Endothelial cell of umbilical vein (primary cell): ENCODE measurements at regions not wholly inside any gene's neighbourhood (a gene's known extent, or its start where the extent isn't known, plus 50 kb on each side); places are given as distances from the start of the nearest gene placed in this dataset.
"Not testable (repeated sequence)": the region's sequence is repeated elsewhere in the genome, so short reads cannot be mapped to it uniquely, and the experiment has no call there.

ENCODE experiments used
- EZH2 ChIP-seq: IDR thresholded peaks from 2 replicates; pipeline ENCODE4 v1.6.1; 2012; ENCODE audit warnings: borderline replicate concordance, low read depth, mild to moderate bottlenecking, moderate library complexity, low read length, inconsistent platforms; ENCODE audit not compliant: severe bottlenecking
- FOS ChIP-seq: IDR thresholded peaks from 2 replicates; pipeline ENCODE4 v1.6.1; 2011; ENCODE audit warnings: mild to moderate bottlenecking, low read length, moderate library complexity, borderline replicate concordance; ENCODE audit not compliant: insufficient read depth
- GATA2 ChIP-seq: IDR thresholded peaks from 2 replicates; pipeline ENCODE4 v1.7.0; 2011; ENCODE audit warnings: low read depth, mild to moderate bottlenecking, moderate library complexity, mixed read lengths, low read length; ENCODE audit not compliant: insufficient read length, insufficient read depth
- JUN ChIP-seq: IDR thresholded peaks from 2 replicates; pipeline ENCODE4 v1.6.1; 2011; ENCODE audit warnings: borderline replicate concordance, low read depth; ENCODE audit not compliant: insufficient read length, insufficient read depth
- MYC ChIP-seq: IDR thresholded peaks from one replicate; pipeline ENCODE4 v1.6.1; 2011; ENCODE audit warnings: mild to moderate bottlenecking, low read depth, low read length
- POLR2A ChIP-seq: IDR thresholded peaks from 2 replicates; pipeline ENCODE4 v1.6.1; 2012; ENCODE audit warnings: low read depth, mild to moderate bottlenecking, control low read depth, low read length
- POLR2AphosphoS5 ChIP-seq: IDR thresholded peaks from 2 replicates; pipeline ENCODE4 v1.6.1; 2012; ENCODE audit warnings: low read depth, mild to moderate bottlenecking, control low read depth, low read length, moderate library complexity; ENCODE audit not compliant: insufficient read depth
- TF ChIP-seq, protein P1 (sequence below), 2 donors: IDR thresholded peaks; 1 replicate in 1 of 2; 2 replicates in 1 of 2; pipeline ENCODE4 v1.5.1; 2011; ENCODE audit warnings: low read length in 2 of 2, mild to moderate bottlenecking in 2 of 2, moderate library complexity in 2 of 2, control low read depth in 1 of 2, inconsistent platforms in 1 of 2, low read depth in 1 of 2; ENCODE audit not compliant: insufficient read depth in 1 of 2; ENCODE audit errors: extremely low read depth in 1 of 2
- TF ChIP-seq, protein P2 (sequence below): IDR thresholded peaks from 2 replicates; pipeline ENCODE4 v1.6.1; 2011; ENCODE audit not compliant: insufficient read depth, insufficient read length

DNA sequence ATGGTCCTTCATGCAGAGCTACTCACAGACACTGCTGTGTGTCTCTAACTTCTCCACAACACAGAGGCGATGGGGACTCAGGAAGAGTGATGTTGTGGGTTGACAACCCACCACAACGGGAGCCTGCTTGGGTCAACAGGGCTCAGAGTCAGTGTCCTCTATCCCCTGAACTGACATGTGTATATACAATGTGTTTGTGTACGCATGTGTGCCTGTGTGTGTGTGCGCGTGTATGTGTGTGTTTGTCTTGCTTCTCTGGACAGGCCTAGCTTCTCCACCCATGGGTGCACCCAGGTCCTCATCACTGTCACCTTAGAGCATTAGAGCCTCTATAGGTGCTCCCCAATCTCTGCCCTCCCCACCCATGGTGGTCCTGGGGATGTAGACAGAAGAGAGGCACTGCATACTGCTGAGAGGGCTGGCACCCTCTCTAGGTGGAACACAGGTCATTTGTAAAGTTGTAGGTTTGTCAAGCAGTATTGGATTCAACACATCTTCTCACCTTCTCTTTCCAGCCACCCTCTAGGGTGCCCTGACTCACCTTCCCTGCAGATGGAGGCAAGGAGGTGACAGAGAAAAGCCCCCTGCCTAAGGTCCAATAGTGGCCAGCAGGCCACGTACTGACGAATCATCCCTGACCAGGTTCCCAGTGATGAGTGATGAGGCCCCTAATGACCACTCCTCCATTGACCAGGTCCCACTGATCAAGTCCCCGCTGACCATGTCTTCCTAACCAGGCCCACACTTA is 249.5 kb downstream of the CWH43 start:
- TF ChIP-seq, protein P1, sequence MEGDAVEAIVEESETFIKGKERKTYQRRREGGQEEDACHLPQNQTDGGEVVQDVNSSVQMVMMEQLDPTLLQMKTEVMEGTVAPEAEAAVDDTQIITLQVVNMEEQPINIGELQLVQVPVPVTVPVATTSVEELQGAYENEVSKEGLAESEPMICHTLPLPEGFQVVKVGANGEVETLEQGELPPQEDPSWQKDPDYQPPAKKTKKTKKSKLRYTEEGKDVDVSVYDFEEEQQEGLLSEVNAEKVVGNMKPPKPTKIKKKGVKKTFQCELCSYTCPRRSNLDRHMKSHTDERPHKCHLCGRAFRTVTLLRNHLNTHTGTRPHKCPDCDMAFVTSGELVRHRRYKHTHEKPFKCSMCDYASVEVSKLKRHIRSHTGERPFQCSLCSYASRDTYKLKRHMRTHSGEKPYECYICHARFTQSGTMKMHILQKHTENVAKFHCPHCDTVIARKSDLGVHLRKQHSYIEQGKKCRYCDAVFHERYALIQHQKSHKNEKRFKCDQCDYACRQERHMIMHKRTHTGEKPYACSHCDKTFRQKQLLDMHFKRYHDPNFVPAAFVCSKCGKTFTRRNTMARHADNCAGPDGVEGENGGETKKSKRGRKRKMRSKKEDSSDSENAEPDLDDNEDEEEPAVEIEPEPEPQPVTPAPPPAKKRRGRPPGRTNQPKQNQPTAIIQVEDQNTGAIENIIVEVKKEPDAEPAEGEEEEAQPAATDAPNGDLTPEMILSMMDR (IDR thresholded peaks at IDR 0.05; ENCODE audit: extremely low read depth in 1 of 2, insufficient read depth in 1 of 2, low read depth in 1 of 2, low read length in 2 of 2): not testable (repeated sequence)
- not testable (repeated sequence) for TF ChIP-seq POLR2A, MYC, EZH2, GATA2, POLR2AphosphoS5, FOS, JUN
- TF ChIP-seq, protein P2, sequence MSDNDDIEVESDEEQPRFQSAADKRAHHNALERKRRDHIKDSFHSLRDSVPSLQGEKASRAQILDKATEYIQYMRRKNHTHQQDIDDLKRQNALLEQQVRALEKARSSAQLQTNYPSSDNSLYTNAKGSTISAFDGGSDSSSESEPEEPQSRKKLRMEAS: not testable (repeated sequence)
